Gastroesophageal sphincter (tissue), 4 donors: ENCODE measurements at regions not wholly inside any gene's neighbourhood (a gene's known extent, or its start where the extent isn't known, plus 50 kb on each side); places are given as distances from the start of the nearest gene placed in this dataset.
A peak's percentile ranks its signal among the peaks of the same experiment; 100 is the strongest.

Source experiments
- ATAC-seq: fragments of 150-250 bp; one replicate; pipeline ENCODE4 v1.9.1; 2016; ENCODE audit warnings: mild to moderate bottlenecking, moderate library complexity
- H3K27ac ChIP-seq, 4 donors: fragments of 200-600 bp; sonication (generic) in 3 of 4; 1 replicate in 3 of 4; 2 replicates in 1 of 4; pipeline ENCODE4 v1.5.1; 2016 to 2019
- H3K27me3 ChIP-seq: fragments of 200-600 bp; sonication (generic); one replicate; pipeline ENCODE4 v1.5.1; 2019
- H3K36me3 ChIP-seq, 2 donors: fragments of 200-600 bp; sonication (generic); one replicate each; pipeline ENCODE4 v1.5.1; 2019; ENCODE audit warnings: control low read depth in 1 of 2
- H3K4me1 ChIP-seq, 3 donors: fragments of 200-600 bp; sonication (generic); 1 replicate in 2 of 3; 2 replicates in 1 of 3; pipeline ENCODE4 v1.5.1; 2016 to 2019; ENCODE audit warnings: control low read depth in 2 of 3
- H3K4me3 ChIP-seq, 2 donors: fragments of 200-600 bp; sonication (generic); one replicate each; pipeline ENCODE4 v1.5.1; 2019; ENCODE audit warnings: mild to moderate bottlenecking in 1 of 2, moderate library complexity in 1 of 2
- H3K9me3 ChIP-seq, 3 donors: fragments of 200-600 bp; sonication (generic); one replicate each; pipeline ENCODE4 v1.5.1; 2017 to 2019; ENCODE audit warnings: control low read depth in 2 of 3
- EP300 ChIP-seq: sonication (generic); formaldehyde crosslinking; IDR thresholded peaks from one replicate; pipeline ENCODE4 v1.6.1; 2017; ENCODE audit warnings: antibody characterized with exemption, mild to moderate bottlenecking
- POLR2A ChIP-seq, 2 donors: fragments of 450-650 bp; IDR thresholded peaks; one replicate each; pipeline ENCODE4 v1.6.1; 2017; ENCODE audit warnings: antibody characterized with exemption in 2 of 2, mild to moderate bottlenecking in 2 of 2, moderate library complexity in 1 of 2
- POLR2AphosphoS5 ChIP-seq: sonication (generic); formaldehyde crosslinking; IDR thresholded peaks from one replicate; pipeline ENCODE4 v1.6.1; 2017; ENCODE audit warnings: antibody characterized with exemption
- WGBS, 2 donors: methylation state at CpG; one replicate each; pipeline ENCODE4 v1.1.5; 2018; ENCODE audit warnings: low coverage in 1 of 2; 5-methylcytosine and 5-hydroxymethylcytosine counted together
- TF ChIP-seq, protein P1 (sequence below), 4 experiments: fragments of 200-600 bp in 2 of 4; fragments of 450-650 bp in 2 of 4; sonication (generic) in 1 of 4; IDR thresholded peaks; one replicate each; pipeline ENCODE4 v1.5.1; 2017 to 2019; ENCODE audit warnings: antibody characterized with exemption in 4 of 4, mild to moderate bottlenecking in 2 of 4, moderate library complexity in 2 of 4

- WGBS, 2 donors: 81 to 100% methylated on average over 1 to 2 of the region's 2 CpGs
Measured at GRCh38 chr10:27391916-27392315, 112.2 kb upstream of the RAB18 start.

DNA sequence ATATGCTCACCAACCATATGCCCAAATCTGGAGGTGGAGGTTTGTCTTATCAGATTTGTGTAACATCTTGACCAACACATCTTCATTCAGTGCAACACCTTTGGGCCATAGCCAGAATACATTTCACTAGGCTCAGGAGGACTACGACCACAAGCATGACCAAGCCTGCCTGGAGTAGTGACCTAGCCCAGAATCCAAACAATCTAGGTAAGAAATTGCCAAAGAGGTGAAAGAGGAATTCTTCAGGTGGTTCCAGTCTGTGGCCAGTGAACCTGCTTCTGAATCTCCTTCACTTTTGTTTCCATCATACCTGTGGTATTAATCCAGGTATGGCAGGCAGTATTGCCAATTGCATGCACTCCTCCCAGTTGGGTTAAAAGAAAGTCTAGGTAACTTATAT lies 112.8 kb upstream of the RAB18 start:
- 86% methylated on average over 1 of the region's 1 CpG; no CpG with 5 or more reads in 1 of the 2 donors for whole genome bisulfite sequencing, 2 donors
- TF ChIP-seq POLR2AphosphoS5 (no peak), POLR2A (IDR thresholded peaks at IDR 0.05) (no peak), EP300 (no peak)
- TF ChIP-seq, protein P1, sequence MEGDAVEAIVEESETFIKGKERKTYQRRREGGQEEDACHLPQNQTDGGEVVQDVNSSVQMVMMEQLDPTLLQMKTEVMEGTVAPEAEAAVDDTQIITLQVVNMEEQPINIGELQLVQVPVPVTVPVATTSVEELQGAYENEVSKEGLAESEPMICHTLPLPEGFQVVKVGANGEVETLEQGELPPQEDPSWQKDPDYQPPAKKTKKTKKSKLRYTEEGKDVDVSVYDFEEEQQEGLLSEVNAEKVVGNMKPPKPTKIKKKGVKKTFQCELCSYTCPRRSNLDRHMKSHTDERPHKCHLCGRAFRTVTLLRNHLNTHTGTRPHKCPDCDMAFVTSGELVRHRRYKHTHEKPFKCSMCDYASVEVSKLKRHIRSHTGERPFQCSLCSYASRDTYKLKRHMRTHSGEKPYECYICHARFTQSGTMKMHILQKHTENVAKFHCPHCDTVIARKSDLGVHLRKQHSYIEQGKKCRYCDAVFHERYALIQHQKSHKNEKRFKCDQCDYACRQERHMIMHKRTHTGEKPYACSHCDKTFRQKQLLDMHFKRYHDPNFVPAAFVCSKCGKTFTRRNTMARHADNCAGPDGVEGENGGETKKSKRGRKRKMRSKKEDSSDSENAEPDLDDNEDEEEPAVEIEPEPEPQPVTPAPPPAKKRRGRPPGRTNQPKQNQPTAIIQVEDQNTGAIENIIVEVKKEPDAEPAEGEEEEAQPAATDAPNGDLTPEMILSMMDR (IDR thresholded peaks at IDR 0.05): no peak

More at GRCh38 chr10:27391916-27392315, 112.2 kb upstream of the RAB18 start:
- TF ChIP-seq EP300: no peak
- no peak for TF ChIP-seq POLR2AphosphoS5
- TF ChIP-seq POLR2A (IDR thresholded peaks at IDR 0.05): no peak
- TF ChIP-seq, protein P1 (IDR thresholded peaks at IDR 0.05): no peak
- ATAC-seq: no peak
- Histone ChIP-seq H3K4me3 (no peak overlapping the region), H3K9me3 (no peaks in the 10 kb centered on the region), H3K36me3 (no peaks in the 10 kb centered on the region), H3K27ac (no peak overlapping the region), H3K4me1 (no peaks in the 10 kb centered on the region), H3K27me3 (peaks cover 3% of the 10 kb centered on the region)

DNA sequence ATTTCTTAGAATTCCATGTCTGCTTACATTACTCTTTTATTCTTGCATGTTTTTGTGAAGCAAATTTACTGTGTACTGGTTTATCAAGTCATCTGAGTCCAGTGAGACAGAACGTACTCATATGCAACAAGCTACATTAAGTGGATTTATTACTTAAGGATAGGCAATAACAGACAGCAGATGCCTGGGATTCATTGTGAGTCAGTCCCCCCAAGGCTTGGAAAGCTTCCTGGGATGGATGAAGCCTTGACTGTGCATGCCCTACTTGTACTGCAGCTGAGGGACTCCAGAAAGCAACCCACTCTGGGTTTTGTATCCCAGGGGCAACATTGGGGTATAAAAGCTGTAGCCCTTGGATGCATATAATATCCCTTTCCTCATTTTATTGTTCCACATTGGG lies 113.4 kb upstream of the RAB18 start:
- TF ChIP-seq, protein P1 (IDR thresholded peaks at IDR 0.05): no peak
- TF ChIP-seq POLR2AphosphoS5 (no peak), POLR2A (IDR thresholded peaks at IDR 0.05) (no peak), EP300 (no peak)
- Histone ChIP-seq H3K27me3 (peaks cover 3% of the 10 kb centered on the region), H3K9me3 (no peaks in the 10 kb centered on the region), H3K4me1 (no peaks in the 10 kb centered on the region), H3K4me3 (no peak overlapping the region), H3K27ac (no peak overlapping the region), H3K36me3 (no peaks in the 10 kb centered on the region)
- WGBS, 2 donors: 33 to 82% methylated on average over 1 of the region's 1 CpG
- no peak for ATAC-seq

More for the DNA sequence above, 112.8 kb upstream of the RAB18 start:
- H3K27me3 ChIP-seq: peaks cover 3% of the 10 kb centered on the region
- no peaks in the 10 kb centered on the region for H3K9me3 ChIP-seq
- no peak overlapping the region for H3K4me3 ChIP-seq
- H3K27ac ChIP-seq: no peak overlapping the region
- no peaks in the 10 kb centered on the region for H3K36me3 ChIP-seq
- H3K4me1 ChIP-seq: no peaks in the 10 kb centered on the region
- ATAC-seq: no peak

- peak; percentile 50 for ATAC-seq
- 67 to 77% methylated on average over 1 to 4 of the region's 4 CpGs for WGBS, 2 donors
- Histone ChIP-seq H3K4me3 (no peak overlapping the region), H3K36me3 (no peaks in the 10 kb centered on the region), H3K27me3 (peaks cover 3% of the 10 kb centered on the region), H3K27ac (no peak overlapping the region), H3K4me1 (no peaks in the 10 kb centered on the region), H3K9me3 (no peaks in the 10 kb centered on the region)
- no peak for TF ChIP-seq POLR2A (IDR thresholded peaks at IDR 0.05)
- TF ChIP-seq POLR2AphosphoS5: no peak
- no peak for TF ChIP-seq EP300
- TF ChIP-seq, protein P1 (IDR thresholded peaks at IDR 0.05): no peak
Measured at GRCh38 chr10:27388761-27389399, 115.2 kb upstream of the RAB18 start.
